Breast epithelium (tissue), 4 donors: ENCODE measurements at regions not wholly inside any gene's neighbourhood (a gene's known extent, or its start where the extent isn't known, plus 50 kb on each side); places are given as distances from the start of the nearest gene placed in this dataset.
"Not testable (repeated sequence)": the region's sequence is repeated elsewhere in the genome, so short reads cannot be mapped to it uniquely, and the experiment has no call there.

ENCODE experiments used
- DNase-seq, 2 donors: peaks; one replicate each; pipeline ENCODE4 v3.0.0-alpha.2; 2019; ENCODE audit warnings: low spot score in 2 of 2
- H3K27ac ChIP-seq, 2 donors: fragments of 200-600 bp; sonication (generic) in 1 of 2; one replicate each; pipeline ENCODE4 v1.5.1; 2016 to 2019; ENCODE audit warnings: mild to moderate bottlenecking in 1 of 2
- H3K27me3 ChIP-seq, 2 donors: fragments of 200-600 bp; sonication (generic) in 1 of 2; one replicate each; pipeline versions ENCODE4 v1.5.1 to v1.6.0; 2017 to 2019; ENCODE audit warnings: control low read depth in 1 of 2, mild to moderate bottlenecking in 1 of 2
- H3K36me3 ChIP-seq: fragments of 200-600 bp; one replicate; pipeline ENCODE4 v1.5.1; 2019
- H3K4me1 ChIP-seq, 2 donors: fragments of 200-600 bp; sonication (generic); one replicate each; pipeline ENCODE4 v1.5.1; 2016 to 2019; ENCODE audit warnings: control low read depth in 1 of 2
- H3K4me3 ChIP-seq, 3 donors: fragments of 200-600 bp; sonication (generic); 1 replicate in 2 of 3; 2 replicates in 1 of 3; pipeline ENCODE4 v1.5.1; 2016 to 2019; ENCODE audit warnings: mild to moderate bottlenecking in 3 of 3, moderate library complexity in 2 of 3
- H3K9me3 ChIP-seq, 2 donors: fragments of 200-600 bp; sonication (generic) in 1 of 2; one replicate each; pipeline ENCODE4 v1.5.1; 2016 to 2019; ENCODE audit warnings: control low read depth in 1 of 2
- POLR2A ChIP-seq: fragments of 450-650 bp; IDR thresholded peaks from one replicate; pipeline ENCODE4 v1.6.1; 2016; ENCODE audit warnings: antibody characterized with exemption, mild to moderate bottlenecking, moderate library complexity
- POLR2AphosphoS5 ChIP-seq, 3 donors: sonication (generic); formaldehyde crosslinking; IDR thresholded peaks; one replicate each; pipeline ENCODE4 v1.6.1; 2017; ENCODE audit warnings: antibody characterized with exemption in 3 of 3
- intact Hi-C: fragments of 100-400 bp; cut with DNase I; formaldehyde crosslinking; loops from one replicate; pipeline ENCODE4 v1.15.1; 2023; ENCODE audit warnings: low total_unique reads
- TF ChIP-seq, protein P1 (sequence below), 3 donors: fragments of 450-650 bp; IDR thresholded peaks; one replicate each; pipeline ENCODE4 v1.5.1; 2016 to 2017; ENCODE audit warnings: antibody characterized with exemption in 3 of 3, mild to moderate bottlenecking in 3 of 3, moderate library complexity in 3 of 3

DNA sequence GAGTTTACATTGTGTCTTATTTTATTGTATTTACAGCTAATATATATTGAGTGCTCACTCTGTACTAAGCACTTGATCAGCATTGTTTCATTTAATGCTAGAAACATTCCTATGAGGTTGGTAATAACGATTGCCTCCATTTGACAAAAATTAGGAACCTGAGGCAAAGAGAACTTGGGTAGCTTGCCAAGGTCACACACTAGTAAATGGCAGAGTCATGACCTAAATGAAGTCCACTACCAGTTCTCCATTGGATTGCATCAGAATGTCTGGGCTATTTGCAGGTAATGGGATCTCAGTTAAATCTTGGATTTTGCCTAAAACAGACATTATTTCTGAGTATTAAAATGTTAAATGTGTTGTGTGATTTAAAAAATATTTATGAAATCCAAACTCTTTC, 65.8 kb upstream of the CRIM1 start:
- no peak for DNase-seq
- H3K27me3 ChIP-seq: no peaks in the 10 kb centered on the region
- no peak for TF ChIP-seq POLR2AphosphoS5 (IDR thresholded peaks at IDR 0.05)
- TF ChIP-seq, protein P1, sequence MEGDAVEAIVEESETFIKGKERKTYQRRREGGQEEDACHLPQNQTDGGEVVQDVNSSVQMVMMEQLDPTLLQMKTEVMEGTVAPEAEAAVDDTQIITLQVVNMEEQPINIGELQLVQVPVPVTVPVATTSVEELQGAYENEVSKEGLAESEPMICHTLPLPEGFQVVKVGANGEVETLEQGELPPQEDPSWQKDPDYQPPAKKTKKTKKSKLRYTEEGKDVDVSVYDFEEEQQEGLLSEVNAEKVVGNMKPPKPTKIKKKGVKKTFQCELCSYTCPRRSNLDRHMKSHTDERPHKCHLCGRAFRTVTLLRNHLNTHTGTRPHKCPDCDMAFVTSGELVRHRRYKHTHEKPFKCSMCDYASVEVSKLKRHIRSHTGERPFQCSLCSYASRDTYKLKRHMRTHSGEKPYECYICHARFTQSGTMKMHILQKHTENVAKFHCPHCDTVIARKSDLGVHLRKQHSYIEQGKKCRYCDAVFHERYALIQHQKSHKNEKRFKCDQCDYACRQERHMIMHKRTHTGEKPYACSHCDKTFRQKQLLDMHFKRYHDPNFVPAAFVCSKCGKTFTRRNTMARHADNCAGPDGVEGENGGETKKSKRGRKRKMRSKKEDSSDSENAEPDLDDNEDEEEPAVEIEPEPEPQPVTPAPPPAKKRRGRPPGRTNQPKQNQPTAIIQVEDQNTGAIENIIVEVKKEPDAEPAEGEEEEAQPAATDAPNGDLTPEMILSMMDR (IDR thresholded peaks at IDR 0.05): no peak
- H3K27ac ChIP-seq: no peak overlapping the region
- intact Hi-C loops: no loop called here
- no peaks in the 10 kb centered on the region for H3K36me3 ChIP-seq
- no peaks in the 10 kb centered on the region for H3K9me3 ChIP-seq
- H3K4me1 ChIP-seq: no peaks in the 10 kb centered on the region
- no peak overlapping the region for H3K4me3 ChIP-seq

DNA sequence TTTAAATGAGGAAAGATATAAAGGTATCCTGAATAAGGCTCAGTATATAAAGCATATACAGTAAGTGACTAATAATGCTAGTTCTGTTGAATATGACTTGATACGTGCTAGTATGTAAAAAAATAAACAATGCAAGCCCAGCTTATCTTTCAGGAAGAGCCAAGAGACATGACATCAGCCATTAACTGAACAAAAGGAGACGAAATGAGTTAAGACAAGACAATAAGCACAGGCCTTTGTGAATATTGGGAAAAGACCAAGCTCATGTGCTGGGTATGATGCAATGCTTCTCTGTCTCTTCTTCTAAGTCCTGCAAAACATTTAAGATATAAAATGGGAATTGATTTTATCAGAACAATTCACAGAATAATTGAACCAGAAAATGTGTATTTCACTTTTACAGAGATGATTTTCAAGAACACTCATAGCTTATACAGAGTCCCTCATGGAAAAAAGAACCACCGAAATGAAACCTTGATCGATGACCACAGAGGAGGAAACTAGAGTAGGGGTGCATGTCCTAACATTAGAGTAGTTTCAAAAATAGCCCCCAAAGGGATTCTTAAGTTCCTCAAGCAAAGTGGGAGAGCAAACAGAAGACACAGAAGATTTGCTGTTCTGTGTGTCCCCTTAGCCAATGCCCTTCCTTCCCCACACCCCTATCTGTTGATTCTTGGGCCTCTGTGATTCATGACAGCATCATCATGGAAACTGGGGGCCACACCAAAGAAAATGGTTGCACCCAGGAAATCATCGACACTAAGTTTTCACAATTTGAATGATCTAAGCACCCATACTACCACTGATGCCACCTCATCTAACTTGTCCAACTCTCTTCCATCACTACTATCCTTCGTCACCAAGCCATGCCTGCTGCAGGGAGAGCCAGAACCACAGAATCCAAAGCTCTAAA, 68.0 kb upstream of the CRIM1 start:
- no peak for DNase-seq
- no peaks in the 10 kb centered on the region for H3K27me3 ChIP-seq
- TF ChIP-seq POLR2AphosphoS5 (IDR thresholded peaks at IDR 0.05): no peak
- no peak for TF ChIP-seq POLR2A
- TF ChIP-seq, protein P1 (IDR thresholded peaks at IDR 0.05): no peak
- H3K9me3 ChIP-seq: no peaks in the 10 kb centered on the region
- no peaks in the 10 kb centered on the region for H3K4me1 ChIP-seq
- H3K36me3 ChIP-seq: no peaks in the 10 kb centered on the region
- intact Hi-C loops: no loop called here
- H3K27ac ChIP-seq: no peak overlapping the region
- no peak overlapping the region for H3K4me3 ChIP-seq

DNA sequence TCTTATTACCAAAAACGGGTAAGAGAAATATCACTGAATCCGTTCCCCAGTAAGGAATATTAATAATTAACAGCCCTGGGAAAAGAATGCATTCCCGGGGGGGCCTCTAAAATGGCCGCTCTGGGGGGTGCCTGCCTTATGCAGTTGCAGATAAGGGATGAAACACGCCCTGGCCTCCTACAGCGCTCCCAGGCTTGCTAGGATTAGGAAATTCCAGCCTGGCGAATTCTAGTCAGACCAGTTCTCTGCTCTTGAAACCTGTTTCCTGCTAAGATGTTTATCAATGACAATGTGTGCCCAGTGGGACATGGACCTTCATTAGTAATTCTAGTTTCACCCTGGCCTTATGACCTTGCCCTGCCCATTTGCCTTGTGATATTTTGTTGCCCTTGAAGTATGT, 76.1 kb upstream of the CRIM1 start:
- H3K27ac ChIP-seq, DNase-seq, H3K27me3 ChIP-seq, H3K4me3 ChIP-seq, H3K36me3 ChIP-seq, H3K4me1 ChIP-seq, intact Hi-C loops: not testable (repeated sequence)
- peaks cover 0 to 21% of the 10 kb centered on the region in 2 donors for H3K9me3 ChIP-seq

DNA sequence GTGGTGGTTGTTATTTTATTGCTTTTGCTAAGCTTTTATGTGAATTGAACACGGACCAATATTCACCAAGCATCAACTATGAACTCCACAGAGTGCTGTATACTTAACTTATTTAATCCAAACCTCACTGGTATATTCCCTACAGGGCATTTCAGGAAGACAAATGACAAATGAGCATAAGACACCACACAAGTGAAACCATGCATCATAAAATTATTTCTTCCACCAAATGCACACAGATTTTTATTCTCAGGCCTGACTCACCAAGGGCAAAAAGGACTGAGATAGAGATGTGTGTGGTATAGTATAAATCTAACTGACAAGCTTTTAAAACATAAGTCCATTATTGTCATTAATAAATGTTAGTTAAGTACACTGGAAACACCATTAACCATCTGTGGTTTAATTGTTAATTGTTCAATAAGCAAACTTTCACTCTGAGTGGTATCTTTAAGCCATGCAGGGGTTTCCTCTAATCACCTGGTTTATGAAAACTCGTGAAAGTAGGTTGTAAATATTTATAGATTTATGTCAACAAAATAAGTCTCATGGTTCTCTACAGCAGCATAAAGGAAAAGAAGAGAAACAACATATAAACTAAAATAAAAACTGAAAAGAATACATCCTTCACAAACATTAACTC, 77.6 kb upstream of the CRIM1 start:
- TF ChIP-seq, protein P1 (IDR thresholded peaks at IDR 0.05): no peak
- no peak for TF ChIP-seq POLR2A
- no peak for TF ChIP-seq POLR2AphosphoS5 (IDR thresholded peaks at IDR 0.05)
- Histone ChIP-seq H3K27ac (no peak overlapping the region), H3K4me3 (no peak overlapping the region), H3K27me3 (no peaks in the 10 kb centered on the region), H3K36me3 (no peaks in the 10 kb centered on the region), H3K4me1 (no peaks in the 10 kb centered on the region), H3K9me3 (peaks cover 0 to 21% of the 10 kb centered on the region in 2 donors)
- intact Hi-C loops: no loop called here
- DNase-seq: no peak

DNA sequence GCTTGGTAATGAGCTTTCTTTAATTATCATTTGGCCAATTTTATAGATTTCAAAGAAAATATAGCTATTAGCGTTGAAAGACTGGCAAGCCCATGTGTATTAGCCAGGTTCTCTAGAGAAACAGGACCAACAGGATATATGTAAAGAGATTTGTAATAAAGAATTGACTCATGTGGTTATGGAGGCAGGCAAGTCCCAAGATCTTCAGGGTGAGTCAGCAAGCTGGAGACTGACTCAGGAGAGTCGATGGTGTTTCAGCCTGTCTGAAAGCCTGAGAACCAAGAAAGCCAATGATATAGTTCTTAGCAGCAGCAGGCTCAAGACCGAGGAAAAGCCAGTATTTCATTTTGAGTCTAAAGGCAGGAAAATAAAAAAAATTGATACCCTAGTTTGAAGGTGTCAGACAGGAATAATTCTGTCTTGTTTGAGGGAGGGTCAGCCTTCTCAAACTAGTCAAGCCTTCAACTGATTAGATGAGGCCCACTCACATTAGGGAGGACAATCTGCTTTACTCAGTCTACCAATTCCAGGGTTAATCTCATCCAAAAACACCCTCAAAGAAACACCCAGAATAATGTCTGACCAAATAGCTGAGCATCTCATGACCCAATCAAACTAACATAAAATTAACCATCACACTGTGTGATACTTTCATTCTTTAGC, 78.3 kb upstream of the CRIM1 start:
- DNase-seq: no peak
- no peaks in the 10 kb centered on the region for H3K4me1 ChIP-seq
- H3K27me3 ChIP-seq: no peaks in the 10 kb centered on the region
- H3K36me3 ChIP-seq: no peaks in the 10 kb centered on the region
- H3K4me3 ChIP-seq: no peak overlapping the region
- TF ChIP-seq POLR2A (no peak), POLR2AphosphoS5 (IDR thresholded peaks at IDR 0.05) (no peak)
- TF ChIP-seq, protein P1 (IDR thresholded peaks at IDR 0.05): no peak
- intact Hi-C loops: no loop called here
- peaks cover 0 to 21% of the 10 kb centered on the region in 2 donors for H3K9me3 ChIP-seq
- H3K27ac ChIP-seq: no peak overlapping the region
